Transverse colon (tissue), 4 donors: ENCODE measurements at regions not wholly inside any gene's neighbourhood (a gene's known extent, or its start where the extent isn't known, plus 50 kb on each side); places are given as distances from the start of the nearest gene placed in this dataset.

ENCODE experiments used
- CTCF ChIP-seq, 5 experiments: fragments of 200-600 bp in 3 of 5; fragments of 450-650 bp in 2 of 5; sonication (generic) in 3 of 5; IDR thresholded peaks; 1 replicate in 2 of 5; 2 replicates in 3 of 5; pipeline ENCODE4 v1.5.1; 2016 to 2017; ENCODE audit warnings: antibody characterized with exemption in 5 of 5, inconsistent platforms in 3 of 5, mild to moderate bottlenecking in 2 of 5, moderate library complexity in 1 of 5
- EP300 ChIP-seq: sonication (generic); formaldehyde crosslinking; IDR thresholded peaks from one replicate; pipeline ENCODE4 v1.6.1; 2017; ENCODE audit warnings: antibody characterized with exemption, low read depth
- POLR2A ChIP-seq: fragments of 450-650 bp; IDR thresholded peaks from one replicate; pipeline ENCODE4 v1.6.1; 2016; ENCODE audit warnings: antibody characterized with exemption, mild to moderate bottlenecking, moderate library complexity
- POLR2AphosphoS5 ChIP-seq, 3 donors: sonication (generic); formaldehyde crosslinking; IDR thresholded peaks; one replicate each; pipeline ENCODE4 v1.6.1; 2016; ENCODE audit warnings: antibody characterized with exemption in 3 of 3

- TF ChIP-seq POLR2AphosphoS5 (IDR thresholded peaks at IDR 0.05) = no peak
- no peak for TF ChIP-seq CTCF (IDR thresholded peaks at IDR 0.05)
- TF ChIP-seq POLR2A = no peak
- TF ChIP-seq EP300 = no peak
These were observed 523.8 kb downstream of the EFNA5 start for GRCh38 chr5:107146901-107147300.
